WTC11 (cell line): ENCODE measurements at regions not wholly inside any gene's neighbourhood (a gene's known extent, or its start where the extent isn't known, plus 50 kb on each side); places are given as distances from the start of the nearest gene placed in this dataset.

Source experiments
- ATAC-seq: fragments of 200-7000 bp; cut with Tn5 transposase; 2 replicates; pipeline ENCODE4 v1.10.0; 2021; ENCODE audit warnings: mild to moderate bottlenecking, moderate library complexity
- CTCF ChIA-PET: fragments of 300-600 bp; sonication (Branson Sonifier 250); formaldehyde crosslinking; loops from one replicate; lab custom pipeline; 2021; ENCODE audit warnings: antibody characterized with exemption; lab: Charles Lee
- POLR2A ChIA-PET: fragments of 350-600 bp; sonication (Branson Sonifier 250); formaldehyde crosslinking; loops from one replicate; lab custom pipeline; 2021; ENCODE audit warnings: antibody characterized with exemption; lab: Charles Lee
- DNase-seq: peaks from one replicate; pipeline ENCODE4 v3.0.0; 2021; ENCODE audit warnings: low spot score
- H3K27ac Mint-ChIP-seq: 2 replicates; pipeline ENCODE4 v1.8.0; 2021; ENCODE audit warnings: mixed read lengths
- H3K27me3 Mint-ChIP-seq: 2 replicates; pipeline ENCODE4 v1.8.0; 2021; ENCODE audit warnings: low read depth, mild to moderate bottlenecking, moderate library complexity, mixed read lengths
- H3K36me3 Mint-ChIP-seq: 2 replicates; pipeline ENCODE4 v1.8.0; 2021; ENCODE audit warnings: mixed read lengths
- H3K4me1 Mint-ChIP-seq: 2 replicates; pipeline ENCODE4 v1.8.0; 2022; ENCODE audit warnings: mixed read lengths
- H3K4me3 Mint-ChIP-seq: 2 replicates; pipeline ENCODE4 v1.8.0; 2021; ENCODE audit warnings: mild to moderate bottlenecking, moderate library complexity, mixed read lengths
- H3K9me3 Mint-ChIP-seq: 2 replicates; pipeline ENCODE4 v1.8.0; 2021; ENCODE audit warnings: mixed read lengths
- AFF4 ChIP-seq: sonication (generic); formaldehyde crosslinking; IDR thresholded peaks from 2 replicates; pipeline ENCODE4 v1.8.1; 2023; ENCODE audit warnings: mild to moderate bottlenecking, missing genetic modification reagents, borderline replicate concordance
- ATF1 ChIP-seq: sonication (generic); formaldehyde crosslinking; IDR thresholded peaks from 2 replicates; pipeline ENCODE4 v1.8.1; 2023; ENCODE audit warnings: mild to moderate bottlenecking, moderate library complexity, missing genetic modification reagents
- CBFB ChIP-seq: sonication (generic); formaldehyde crosslinking; IDR thresholded peaks from 2 replicates; pipeline ENCODE4 v1.8.1; 2022; ENCODE audit warnings: mild to moderate bottlenecking, low read depth, missing genetic modification reagents
- FOXP1 ChIP-seq: sonication (generic); formaldehyde crosslinking; IDR thresholded peaks from 2 replicates; pipeline ENCODE4 v1.8.0; 2022; ENCODE audit warnings: missing genetic modification reagents, mild to moderate bottlenecking, moderate library complexity, borderline replicate concordance
- JAZF1 ChIP-seq: fragments of 250-450 bp; sonication (Bioruptor Pico); IDR thresholded peaks from 2 replicates; pipeline ENCODE4 v1.9.0; 2021; ENCODE audit warnings: moderate library complexity, mild to moderate bottlenecking, inconsistent platforms
- MLX ChIP-seq: sonication (generic); formaldehyde crosslinking; IDR thresholded peaks from 2 replicates; pipeline ENCODE4 v1.8.1; 2023; ENCODE audit warnings: mild to moderate bottlenecking, missing genetic modification reagents, moderate library complexity
- NFATC4 ChIP-seq: fragments of 250-450 bp; sonication (Bioruptor Pico); IDR thresholded peaks from 2 replicates; pipeline ENCODE4 v1.9.0; 2021; ENCODE audit warnings: mild to moderate bottlenecking
- NFE2L1 ChIP-seq: sonication (generic); formaldehyde crosslinking; IDR thresholded peaks from 2 replicates; pipeline ENCODE4 v1.8.1; 2023; ENCODE audit warnings: missing genetic modification reagents
- NR1H2 ChIP-seq: sonication (generic); formaldehyde crosslinking; IDR thresholded peaks from 2 replicates; pipeline ENCODE4 v1.9.0; 2021; ENCODE audit warnings: mild to moderate bottlenecking, moderate library complexity, missing genetic modification reagents
- NR2C2 ChIP-seq: sonication (generic); formaldehyde crosslinking; IDR thresholded peaks from 2 replicates; pipeline ENCODE4 v1.8.0; 2022; ENCODE audit warnings: mild to moderate bottlenecking, missing genetic modification reagents
- PRDM15 ChIP-seq: sonication (generic); formaldehyde crosslinking; IDR thresholded peaks from 2 replicates; pipeline ENCODE4 v1.8.0; 2022; ENCODE audit warnings: missing genetic modification reagents
- SP1 ChIP-seq: sonication (generic); formaldehyde crosslinking; conservative IDR thresholded peaks from 2 replicates; pipeline ENCODE4 v1.8.1; 2022; ENCODE audit warnings: missing genetic modification reagents
- STAT6 ChIP-seq: sonication (generic); formaldehyde crosslinking; conservative IDR thresholded peaks from 2 replicates; pipeline ENCODE4 v1.8.1; 2023; ENCODE audit warnings: mild to moderate bottlenecking, low read depth, missing genetic modification reagents, moderate library complexity
- ZNF416 ChIP-seq: fragments of 250-450 bp; sonication (Bioruptor Pico); IDR thresholded peaks from 2 replicates; pipeline ENCODE4 v1.9.0; 2021; ENCODE audit warnings: mild to moderate bottlenecking, inconsistent platforms
- ZNF423 ChIP-seq: fragments of 250-450 bp; sonication (Bioruptor Pico); IDR thresholded peaks from 2 replicates; pipeline ENCODE4 v2.1.2; 2022; ENCODE audit warnings: mild to moderate bottlenecking, moderate library complexity
- ZSCAN18 ChIP-seq: fragments of 250-450 bp; sonication (Bioruptor Pico); IDR thresholded peaks from 2 replicates; pipeline ENCODE4 v2.1.2; 2022; ENCODE audit warnings: mild to moderate bottlenecking, moderate library complexity

- TF ChIP-seq AFF4 (CRISPR knock-in tag) (no peak), NFE2L1 (no peak), ZNF423 (no peak), MLX (CRISPR knock-in tag) (no peak), ZSCAN18 (CRISPR knock-in tag) (no peak), NR1H2 (CRISPR knock-in tag) (no peak), SP1 (no peak), STAT6 (CRISPR knock-in tag) (no peak), JAZF1 (CRISPR knock-in tag) (no peak), NR2C2 (no peak), NFATC4 (CRISPR knock-in tag) (no peak), ZNF416 (CRISPR knock-in tag) (no peak), ATF1 (no peak), FOXP1 (CRISPR knock-in tag) (no peak)
These were observed 57.4 kb upstream of the FOXC1 start (continued) for GRCh38 chr6:1552296-1552761.

- Mint-ChIP-seq H3K36me3 (no peaks in the 10 kb centered on the region), H3K4me1 (peaks cover 16% of the 10 kb centered on the region), H3K4me3 (no peak overlapping the region), H3K9me3 (no peaks in the 10 kb centered on the region; the same call in 1 of the 2 replicates), H3K27ac (no peak overlapping the region), H3K27me3 (peaks cover 27% of the 10 kb centered on the region)
- ATAC-seq, result no peak
- TF ChIP-seq NR1H2 (CRISPR knock-in tag) (no peak), PRDM15 (CRISPR knock-in tag) (no peak), CBFB (CRISPR knock-in tag) (no peak), SP1 (no peak)
- DNase-seq, result no peak
- ChIA-PET POLR2A (no interaction called here), CTCF (interaction anchor here (1.5 kb wide), 1 partner anchor 117 kb away, joined by 6 read pairs; no protein-coding TSS in a partner anchor)
These were observed 56.1 kb upstream of the FOXC1 start for GRCh38 chr6:1553562-1554083.
